Forelimb muscle (tissue), 1 donor: ENCODE measurements at regions not wholly inside any gene's neighbourhood (a gene's known extent, or its start where the extent isn't known, plus 50 kb on each side); places are given as distances from the start of the nearest gene placed in this dataset.

ENCODE experiments used
- DNase-seq: peaks from one replicate; pipeline ENCODE4 v3.0.0-alpha.2; 2013; ENCODE audit warnings: low read depth

DNA sequence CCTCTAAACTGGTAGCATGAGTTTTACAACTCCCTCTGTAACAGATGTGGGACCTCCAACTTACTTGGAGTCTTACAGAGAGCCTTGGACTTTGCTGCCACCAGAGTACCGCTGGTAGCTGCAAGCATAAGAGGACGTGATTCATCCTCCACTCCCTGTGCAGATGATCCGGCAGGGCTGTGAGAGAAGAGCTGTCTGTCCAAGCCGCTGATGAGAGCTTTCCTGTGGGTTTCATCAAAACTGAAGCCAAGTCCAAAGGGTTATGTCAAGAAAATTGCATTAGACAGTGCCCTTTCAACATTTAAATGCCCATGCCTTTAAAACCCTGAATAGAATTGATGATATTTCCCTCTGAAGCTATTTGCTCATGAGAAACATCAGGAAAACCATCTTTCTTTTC lies 85.8 kb downstream of the LLPH start:
- no peak for DNase-seq

DNA sequence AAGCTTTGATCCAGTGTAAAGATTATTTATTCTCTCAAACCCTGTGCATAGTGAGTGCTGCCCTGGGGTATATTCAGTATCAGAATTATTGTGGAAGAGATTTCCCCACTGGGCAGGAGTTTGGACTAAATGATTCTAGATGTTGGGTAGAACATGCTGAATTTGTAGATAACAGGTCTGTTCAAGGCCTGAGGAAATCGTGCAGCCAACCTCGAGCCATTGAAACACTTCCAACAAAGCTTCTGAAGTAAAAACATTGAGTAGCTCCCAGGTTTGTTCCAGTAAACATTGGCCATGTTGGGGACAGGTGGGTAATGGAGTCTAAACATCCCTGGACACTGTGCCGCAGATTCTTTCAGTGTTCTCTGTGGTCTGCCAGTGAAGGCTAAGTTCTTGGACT lies 87.5 kb downstream of the LLPH start:
- DNase-seq: no peak

DNA sequence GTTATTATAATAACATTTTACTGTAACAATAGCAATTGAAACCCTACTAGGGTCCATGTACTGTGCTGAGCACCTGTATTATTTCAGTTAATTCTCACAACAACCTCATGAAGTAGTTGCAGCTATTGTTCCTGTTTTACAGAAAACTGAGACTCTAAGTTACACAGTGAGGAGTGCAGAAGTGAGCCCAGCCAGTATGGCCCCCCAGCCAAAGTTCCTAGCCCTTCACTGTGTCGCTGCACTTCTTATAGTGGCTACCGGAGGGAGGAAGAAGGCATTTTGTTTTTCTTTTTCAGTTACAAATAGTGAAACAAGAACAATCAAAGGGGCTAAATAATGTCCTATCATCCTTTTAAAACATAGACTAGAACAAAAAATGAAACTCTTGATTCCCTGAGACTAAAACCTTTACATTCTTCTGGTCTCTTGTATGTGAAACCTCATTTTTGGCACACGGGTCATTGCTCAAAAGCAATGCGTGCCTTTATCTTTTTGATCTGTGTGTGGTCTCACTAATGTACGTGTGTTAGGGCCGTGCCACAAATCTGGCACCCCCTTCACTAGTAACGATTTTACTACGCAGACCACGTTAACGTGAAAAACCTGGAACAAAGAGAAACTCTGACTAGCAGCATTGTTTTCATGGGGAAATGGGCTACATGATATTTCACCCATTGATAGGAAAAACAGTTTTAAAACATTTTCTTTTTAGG lies 88.7 kb downstream of the LLPH start:
- no peak for DNase-seq

DNA sequence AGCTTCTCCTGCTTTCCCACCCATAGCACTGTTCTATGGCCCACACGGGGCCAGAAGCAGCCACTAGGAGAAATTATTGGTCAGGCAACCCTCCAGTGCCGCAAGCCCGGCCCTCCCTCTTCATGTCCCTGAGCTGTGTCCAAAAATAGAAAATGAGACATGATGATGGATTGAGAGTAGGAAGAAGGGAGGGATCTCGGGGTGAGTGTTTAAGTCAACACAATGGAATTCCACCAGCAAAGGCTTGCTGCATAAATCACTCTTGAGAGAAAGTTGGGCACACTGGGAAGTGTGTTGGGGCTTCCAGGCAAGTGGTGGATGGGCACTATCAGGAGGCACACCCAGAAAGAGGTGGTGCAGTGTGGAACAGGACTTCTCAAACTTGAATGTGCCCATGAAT lies 94.2 kb downstream of the LLPH start:
- DNase-seq: no peak

DNA sequence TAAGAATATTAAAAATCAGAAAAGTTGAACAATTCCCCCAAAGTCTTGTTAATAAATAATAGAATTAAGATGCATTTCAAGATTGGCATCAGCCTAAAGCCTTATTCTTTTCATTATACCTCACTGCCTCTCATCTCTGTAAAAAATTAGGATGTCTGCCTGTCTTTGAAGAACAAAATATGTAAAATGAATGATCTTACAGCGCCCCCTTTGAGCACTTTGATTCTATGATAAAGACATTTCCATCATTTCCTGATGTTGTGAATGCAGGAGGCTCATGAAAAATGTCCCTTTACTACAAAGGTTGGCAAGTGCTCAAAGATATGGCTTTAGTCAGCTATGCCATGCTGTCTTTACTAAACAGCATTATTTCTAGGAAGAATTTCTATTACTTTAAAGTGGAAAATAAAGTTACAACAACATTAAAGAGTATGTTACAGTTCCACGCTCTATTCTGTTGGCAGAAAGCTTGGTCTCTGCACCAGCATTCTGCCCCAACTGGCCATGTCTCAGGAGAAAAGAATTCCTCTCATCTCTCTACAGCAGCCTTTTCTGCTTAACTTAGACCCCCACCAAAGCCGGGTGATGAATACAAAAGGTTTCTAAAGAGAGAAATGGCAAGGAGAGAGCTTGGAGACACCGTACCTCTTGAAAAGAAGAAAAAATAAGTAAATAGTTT lies 95.1 kb downstream of the LLPH start:
- peak; percentile 14 for DNase-seq

DNA sequence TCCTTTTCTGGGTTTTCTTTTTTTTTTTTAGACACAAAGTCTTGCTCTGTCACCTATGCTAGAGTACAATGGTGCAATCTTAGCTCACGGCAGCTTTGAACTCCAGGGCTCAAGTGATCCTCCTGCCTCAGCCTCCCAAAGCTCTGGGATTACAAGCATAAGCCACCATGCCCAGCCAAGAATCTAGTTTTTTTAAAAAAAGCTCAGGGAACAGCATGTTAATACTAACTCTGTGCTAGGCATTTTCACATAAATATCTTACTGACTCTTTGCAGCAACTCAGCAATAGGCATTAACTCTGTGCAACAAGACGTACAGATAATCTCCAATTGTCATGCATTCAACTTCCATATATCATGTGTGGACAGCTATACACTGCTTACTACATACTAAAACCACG lies 97.4 kb downstream of the LLPH start:
- DNase-seq: no peak

DNA sequence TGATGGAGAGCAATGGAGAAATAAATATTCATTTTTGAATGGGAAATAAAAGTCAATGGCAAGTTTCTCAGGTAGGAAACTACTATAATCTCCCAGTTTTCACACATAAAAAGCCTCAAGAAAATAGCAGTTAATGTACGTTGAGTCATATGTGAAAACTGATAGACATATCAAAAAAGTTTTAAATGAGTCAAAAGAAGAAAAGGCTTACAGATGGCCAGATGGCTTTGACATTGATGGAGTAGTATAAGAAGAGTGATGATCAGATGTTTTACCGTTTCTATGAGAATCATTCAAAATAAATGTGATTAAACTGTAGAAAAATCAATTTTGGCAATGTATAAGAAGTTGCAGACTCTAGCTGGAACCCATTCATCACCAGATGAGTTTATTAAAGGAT lies 97.8 kb downstream of the LLPH start:
- DNase-seq: no peak

DNA sequence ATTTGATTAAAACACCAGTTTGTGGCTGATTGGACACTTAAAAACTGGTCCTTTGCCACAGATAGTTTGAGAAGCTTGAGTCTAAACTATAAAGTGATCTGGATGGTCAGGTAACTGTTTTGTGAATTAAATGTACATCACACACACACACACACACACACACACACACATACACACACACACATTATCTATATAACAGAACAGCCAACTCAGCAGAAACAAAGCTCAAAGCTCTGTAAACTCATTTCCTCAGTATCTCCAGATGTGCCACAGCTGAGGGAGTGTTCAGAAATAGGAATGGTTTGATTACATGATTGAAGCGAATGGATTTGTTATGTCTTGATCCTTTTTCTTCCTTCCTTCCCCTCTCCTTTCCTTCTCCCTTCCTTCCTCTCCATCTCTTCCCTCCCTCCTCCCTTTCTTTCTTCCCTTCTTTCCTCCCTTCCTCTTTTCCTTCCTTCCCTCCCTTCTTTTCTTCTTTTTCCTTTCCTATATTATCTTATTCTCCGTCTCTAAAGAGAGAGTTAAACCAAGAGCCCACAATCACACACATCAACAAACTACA lies 100.3 kb downstream of the LLPH start:
- no peak for DNase-seq

DNA sequence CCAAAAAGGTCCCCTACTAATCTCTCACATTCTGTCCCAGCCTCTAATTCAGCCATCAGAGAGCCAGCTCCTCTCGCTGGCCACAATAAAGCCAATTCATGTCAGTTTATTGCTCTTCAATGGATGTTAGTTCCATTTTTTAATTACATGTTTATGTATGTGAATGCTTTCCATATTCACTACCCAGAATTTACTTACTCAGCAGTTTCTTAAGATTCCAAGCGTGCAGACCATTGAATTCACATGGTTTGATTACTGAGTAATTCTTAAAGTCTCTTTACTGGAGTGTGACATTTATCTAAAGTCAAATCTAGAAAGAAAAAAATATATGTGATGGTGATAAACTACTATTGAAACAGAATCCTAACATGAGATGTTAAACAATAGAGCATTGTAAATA lies 102.2 kb downstream of the LLPH start:
- no peak for DNase-seq

DNA sequence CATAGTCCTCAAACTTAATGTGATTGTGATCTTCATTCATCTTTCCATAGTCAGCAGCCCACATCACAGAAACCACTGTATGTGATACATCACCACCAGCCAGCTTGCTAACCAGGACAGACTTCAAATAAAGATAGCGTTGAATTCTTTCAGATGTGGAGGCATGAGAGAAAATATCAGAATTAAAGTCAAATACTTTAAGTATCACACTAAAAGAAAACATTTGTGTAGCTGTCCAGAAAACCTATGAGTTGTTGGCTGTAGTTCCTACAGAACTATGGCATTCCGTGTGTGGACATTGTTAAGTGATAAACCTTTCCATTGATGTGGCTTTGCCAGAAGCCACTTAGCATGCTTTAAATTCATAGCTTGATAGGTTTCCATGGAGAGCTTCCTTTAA lies 105.1 kb downstream of the LLPH start:
- DNase-seq: no peak

DNA sequence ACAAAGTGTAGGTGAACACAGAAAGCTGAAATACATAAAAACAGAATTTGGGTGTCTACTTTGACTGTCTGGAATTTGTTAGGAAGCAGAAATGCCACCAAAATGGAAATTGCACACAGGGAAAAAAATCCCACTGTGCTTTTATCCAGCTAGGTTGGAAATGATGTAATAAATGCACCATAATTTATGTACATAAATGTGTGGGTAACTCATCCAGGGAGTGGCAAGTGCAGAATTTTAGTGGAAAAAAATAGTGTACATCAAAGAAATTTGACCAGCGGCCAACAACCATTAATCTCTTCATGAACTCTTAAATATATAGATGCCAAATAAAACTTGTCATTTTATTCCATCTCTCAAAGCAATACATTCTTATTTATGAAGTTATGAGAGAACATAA lies 105.6 kb downstream of the LLPH start:
- DNase-seq: no peak

DNA sequence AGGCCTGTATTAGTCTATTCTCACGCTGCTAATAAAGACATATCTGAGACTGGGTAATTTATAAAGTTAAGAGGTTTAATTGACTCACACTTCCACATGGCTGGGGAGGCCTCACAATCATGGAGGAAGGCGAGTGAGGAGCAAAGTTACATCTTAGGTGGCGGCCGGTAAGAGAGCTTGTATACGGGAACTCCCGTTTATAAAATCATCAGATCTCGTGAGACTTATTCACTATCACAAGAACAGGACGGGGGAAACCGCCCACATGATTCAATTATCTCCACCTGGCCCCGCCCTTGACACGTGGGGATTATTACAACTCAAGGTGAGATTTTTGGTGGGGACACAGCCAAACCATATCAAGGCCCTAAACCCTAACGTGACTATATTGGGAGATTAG lies 110.1 kb downstream of the LLPH start:
- no peak for DNase-seq

DNA sequence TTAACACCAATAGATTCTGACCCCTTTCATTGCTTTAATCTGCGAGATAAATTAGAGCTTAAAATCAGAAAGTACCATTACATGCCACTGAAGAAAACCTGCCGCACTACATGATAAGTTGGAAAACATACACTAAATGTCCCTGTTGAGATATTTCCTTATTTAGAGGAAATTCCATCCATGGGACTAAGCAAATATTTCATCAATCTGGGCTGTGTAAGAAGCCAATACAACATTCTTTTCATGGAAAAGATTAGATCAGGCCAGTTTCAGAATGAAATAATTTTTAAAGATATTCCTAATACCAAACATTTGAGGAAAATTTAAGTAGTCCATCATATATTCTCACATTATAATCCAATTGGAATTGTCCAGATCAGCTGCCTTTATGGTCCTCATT lies 112.8 kb downstream of the LLPH start:
- no peak for DNase-seq
